HEK293 (cell line): ENCODE measurements at regions not wholly inside any gene's neighbourhood (a gene's known extent, or its start where the extent isn't known, plus 50 kb on each side); places are given as distances from the start of the nearest gene placed in this dataset.

ENCODE experiments used
- CTCF ChIA-PET: fragments of 350-600 bp; formaldehyde crosslinking; extraction: SDS; loops from one replicate; lab custom pipeline; 2021; ENCODE audit warnings: antibody characterized with exemption; lab: Yijun Ruan, JAX
- POLR2A ChIA-PET: fragments of 300-600 bp; formaldehyde crosslinking; extraction: SDS; loops from one replicate; lab custom pipeline; 2020; ENCODE audit warnings: antibody characterized with exemption, inconsistent platforms; lab: Yijun Ruan, JAX
- H3K27ac ChIP-seq: fragments of 200-500 bp; sonication (Bioruptor generic); 2 replicates; pipeline ENCODE4 v1.5.1; 2014; ENCODE audit warnings: low read depth, low read length, control low read depth, inconsistent platforms; ENCODE audit errors: extremely low read depth
- H3K36me3 ChIP-seq, 2 experiments: fragments of 200-500 bp in 1 of 2; sonication (Bioruptor generic) in 1 of 2; 1 replicate in 1 of 2; 2 replicates in 1 of 2; pipeline ENCODE4 v1.5.1; 2014 to 2017; ENCODE audit warnings: inconsistent platforms in 2 of 2, low read length in 2 of 2; ENCODE audit not compliant: control insufficient read depth in 2 of 2, insufficient read depth in 1 of 2
- H3K4me1 ChIP-seq: fragments of 200-500 bp; sonication (Bioruptor generic); 2 replicates; pipeline ENCODE4 v1.5.1; 2014; ENCODE audit warnings: mild to moderate bottlenecking, low read length, inconsistent platforms; ENCODE audit not compliant: control insufficient read depth, insufficient read depth
- H3K4me3 ChIP-seq: 2 replicates; pipeline ENCODE4 v1.5.1; 2011; ENCODE audit warnings: low read depth, mild to moderate bottlenecking, control low read depth, low read length, moderate library complexity
- H3K9me3 ChIP-seq: fragments of 200-500 bp; sonication (Bioruptor generic); 2 replicates; pipeline ENCODE4 v1.5.1; 2014; ENCODE audit warnings: low read depth, low read length, inconsistent platforms; ENCODE audit not compliant: control insufficient read depth, insufficient read depth
- BCL6B ChIP-seq: fragments of 450-650 bp; formaldehyde crosslinking; IDR thresholded peaks from 2 replicates; pipeline ENCODE4 v1.5.1; 2017; ENCODE audit warnings: missing biosample characterization, missing genetic modification characterization
- GLIS2 ChIP-seq: fragments of 450-650 bp; formaldehyde crosslinking; IDR thresholded peaks from 2 replicates; pipeline ENCODE4 v1.5.1; 2016; ENCODE audit warnings: missing biosample characterization, missing genetic modification characterization
- KLF8 ChIP-seq: fragments of 450-650 bp; formaldehyde crosslinking; IDR thresholded peaks from 2 replicates; pipeline ENCODE4 v1.5.1; 2016; ENCODE audit warnings: missing biosample characterization, missing genetic modification characterization
- PRDM2 ChIP-seq: fragments of 450-650 bp; formaldehyde crosslinking; IDR thresholded peaks from 2 replicates; pipeline ENCODE4 v1.5.1; 2016; ENCODE audit warnings: missing biosample characterization, missing genetic modification characterization, borderline replicate concordance
- ZNF366 ChIP-seq: fragments of 450-650 bp; formaldehyde crosslinking; conservative IDR thresholded peaks from 2 replicates; pipeline ENCODE4 v1.5.1; 2016; ENCODE audit warnings: missing biosample characterization, missing genetic modification characterization
- ZNF433 ChIP-seq: fragments of 450-650 bp; formaldehyde crosslinking; IDR thresholded peaks from 2 replicates; pipeline ENCODE4 v1.5.1; 2016; ENCODE audit warnings: missing biosample characterization, missing genetic modification characterization, low read depth
- ZNF777 ChIP-seq: fragments of 450-650 bp; formaldehyde crosslinking; IDR thresholded peaks from 2 replicates; pipeline ENCODE4 v1.5.1; 2017; ENCODE audit warnings: missing biosample characterization, missing genetic modification characterization, borderline replicate concordance
- TF ChIP-seq, protein P1 (sequence below): fragments of 450-650 bp; formaldehyde crosslinking; IDR thresholded peaks from 2 replicates; pipeline ENCODE4 v1.5.1; 2016; ENCODE audit warnings: missing biosample characterization, missing genetic modification characterization
- TF ChIP-seq, protein P2 (sequence below): fragments of 450-650 bp; formaldehyde crosslinking; IDR thresholded peaks from 2 replicates; pipeline ENCODE4 v1.5.1; 2017; ENCODE audit warnings: missing biosample characterization, missing genetic modification characterization

GRCh38 chr3:171986176-171986575 is 53.2 kb upstream of the FNDC3B start (continued):
- TF ChIP-seq PRDM2 (no peak), ZNF366 (tag by site-specific recombination) (no peak), ZNF433 (no peak), ZNF777 (tag by site-specific recombination) (no peak), GLIS2 (tag by site-specific recombination) (no peak), BCL6B (tag by site-specific recombination) (no peak)

- ChIA-PET CTCF (interaction anchor here (1.1 kb wide), 1 partner anchor 345 kb away, joined by 3 read pairs; no protein-coding TSS in a partner anchor), POLR2A (no interaction called here)
- no peaks in the 10 kb centered on the region for H3K4me1 ChIP-seq
- H3K9me3 ChIP-seq, result no peaks in the 10 kb centered on the region
- TF ChIP-seq KLF8 (tag by site-specific recombination), result no peak
- TF ChIP-seq, protein P1, sequence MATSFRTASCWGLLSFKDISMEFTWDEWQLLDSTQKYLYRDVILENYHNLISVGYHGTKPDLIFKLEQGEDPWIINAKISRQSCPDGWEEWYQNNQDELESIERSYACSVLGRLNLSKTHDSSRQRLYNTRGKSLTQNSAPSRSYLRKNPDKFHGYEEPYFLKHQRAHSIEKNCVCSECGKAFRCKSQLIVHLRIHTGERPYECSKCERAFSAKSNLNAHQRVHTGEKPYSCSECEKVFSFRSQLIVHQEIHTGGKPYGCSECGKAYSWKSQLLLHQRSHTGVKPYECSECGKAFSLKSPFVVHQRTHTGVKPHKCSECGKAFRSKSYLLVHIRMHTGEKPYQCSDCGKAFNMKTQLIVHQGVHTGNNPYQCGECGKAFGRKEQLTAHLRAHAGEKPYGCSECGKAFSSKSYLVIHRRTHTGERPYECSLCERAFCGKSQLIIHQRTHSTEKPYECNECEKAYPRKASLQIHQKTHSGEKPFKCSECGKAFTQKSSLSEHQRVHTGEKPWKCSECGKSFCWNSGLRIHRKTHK (tag by site-specific recombination), result no peak
- TF ChIP-seq, protein P2, sequence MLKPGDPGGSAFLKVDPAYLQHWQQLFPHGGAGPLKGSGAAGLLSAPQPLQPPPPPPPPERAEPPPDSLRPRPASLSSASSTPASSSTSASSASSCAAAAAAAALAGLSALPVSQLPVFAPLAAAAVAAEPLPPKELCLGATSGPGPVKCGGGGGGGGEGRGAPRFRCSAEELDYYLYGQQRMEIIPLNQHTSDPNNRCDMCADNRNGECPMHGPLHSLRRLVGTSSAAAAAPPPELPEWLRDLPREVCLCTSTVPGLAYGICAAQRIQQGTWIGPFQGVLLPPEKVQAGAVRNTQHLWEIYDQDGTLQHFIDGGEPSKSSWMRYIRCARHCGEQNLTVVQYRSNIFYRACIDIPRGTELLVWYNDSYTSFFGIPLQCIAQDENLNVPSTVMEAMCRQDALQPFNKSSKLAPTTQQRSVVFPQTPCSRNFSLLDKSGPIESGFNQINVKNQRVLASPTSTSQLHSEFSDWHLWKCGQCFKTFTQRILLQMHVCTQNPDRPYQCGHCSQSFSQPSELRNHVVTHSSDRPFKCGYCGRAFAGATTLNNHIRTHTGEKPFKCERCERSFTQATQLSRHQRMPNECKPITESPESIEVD, result peak; percentile 52
- TF ChIP-seq, all 188 proteins: peak for 1
- H3K36me3 ChIP-seq, result no peaks in the 10 kb centered on the region
- no peak overlapping the region for H3K27ac ChIP-seq
- H3K4me3 ChIP-seq, result no peak overlapping the region
Measured at GRCh38 chr3:171986757-171987518, 52.4 kb upstream of the FNDC3B start.
